ENCODE measurements at regions not wholly inside any gene's neighbourhood (a gene's known extent, or its start where the extent isn't known, plus 50 kb on each side); places are given as distances from the start of the nearest gene placed in this dataset.

- DNase-seq (ENCODE audit: low read depth) = no peak
These were observed 131.4 kb downstream of the MRPL36 start for GRCh38 chr5:1668141-1668721.

GRCh38 chr5:1667648-1668140, 131.9 kb downstream of the MRPL36 start:
- no peak for DNase-seq (ENCODE audit: low read depth)

- no peak for DNase-seq (ENCODE audit: low read depth)
These were observed 132.6 kb downstream of the MRPL36 start for GRCh38 chr5:1666812-1667588.

GRCh38 chr5:1666221-1666620, 133.4 kb downstream of the MRPL36 start:
- no peak for DNase-seq (ENCODE audit: low read depth)

- DNase-seq (ENCODE audit: low read depth) = no peak
These were observed 133.8 kb downstream of the MRPL36 start for GRCh38 chr5:1665803-1666202.

- DNase-seq (ENCODE audit: low read depth) = no peak
These were observed 134.4 kb downstream of the MRPL36 start for GRCh38 chr5:1665231-1665630.

- DNase-seq (ENCODE audit: low read depth) = no peak
These were observed 136.5 kb downstream of the MRPL36 start for GRCh38 chr5:1663186-1663585.

- DNase-seq (ENCODE audit: low read depth) = no peak
These were observed 137.0 kb downstream of the MRPL36 start for GRCh38 chr5:1662559-1663085.

GRCh38 chr5:1661831-1662558, 137.6 kb downstream of the MRPL36 start:
- no peak for DNase-seq (ENCODE audit: low read depth)

- DNase-seq (ENCODE audit: low read depth) = no peak
These were observed 137.6 kb upstream of the LPCAT1 start for GRCh38 chr5:1661311-1661710.

GRCh38 chr5:1660511-1660910, 136.8 kb upstream of the LPCAT1 start:
- DNase-seq (ENCODE audit: low read depth) = no peak

- DNase-seq (ENCODE audit: low read depth) = no peak
These were observed 136.2 kb upstream of the LPCAT1 start for GRCh38 chr5:1660001-1660400.

GRCh38 chr5:1659100-1659981, 135.6 kb upstream of the LPCAT1 start:
- DNase-seq (ENCODE audit: low read depth) = no peak

- DNase-seq (ENCODE audit: low read depth) = no peak
These were observed 134.9 kb upstream of the LPCAT1 start for GRCh38 chr5:1658665-1659064.

GRCh38 chr5:1657161-1657741, 133.5 kb upstream of the LPCAT1 start:
- DNase-seq (ENCODE audit: low read depth) = no peak

GRCh38 chr5:1656271-1656975, 132.7 kb upstream of the LPCAT1 start:
- no peak for DNase-seq (ENCODE audit: low read depth)

- no peak for DNase-seq (ENCODE audit: low read depth)
These were observed 131.9 kb upstream of the LPCAT1 start for GRCh38 chr5:1655496-1656270.

GRCh38 chr5:1654786-1655495, 131.2 kb upstream of the LPCAT1 start:
- DNase-seq (ENCODE audit: low read depth) = no peak
